Muscle of arm (tissue), 1 donor: ENCODE measurements at regions not wholly inside any gene's neighbourhood (a gene's known extent, or its start where the extent isn't known, plus 50 kb on each side); places are given as distances from the start of the nearest gene placed in this dataset.
"Not testable (repeated sequence)": the region's sequence is repeated elsewhere in the genome, so short reads cannot be mapped to it uniquely, and the experiment has no call there.

ENCODE experiments used
- DNase-seq: peaks from one replicate; pipeline ENCODE4 v3.0.0-alpha.2; 2013

- no peak for DNase-seq
These were observed 50.5 kb upstream of the CD99 start for GRCh38 chrX:2640436-2641150.

- DNase-seq: no peak
These were observed 52.8 kb upstream of the CD99 start for GRCh38 chrX:2638279-2638678.

- no peak for DNase-seq
These were observed 55.8 kb upstream of the CD99 start for GRCh38 chrX:2635342-2635741.

- DNase-seq: no peak
These were observed 58.3 kb upstream of the CD99 start for GRCh38 chrX:2632533-2633504.

DNA sequence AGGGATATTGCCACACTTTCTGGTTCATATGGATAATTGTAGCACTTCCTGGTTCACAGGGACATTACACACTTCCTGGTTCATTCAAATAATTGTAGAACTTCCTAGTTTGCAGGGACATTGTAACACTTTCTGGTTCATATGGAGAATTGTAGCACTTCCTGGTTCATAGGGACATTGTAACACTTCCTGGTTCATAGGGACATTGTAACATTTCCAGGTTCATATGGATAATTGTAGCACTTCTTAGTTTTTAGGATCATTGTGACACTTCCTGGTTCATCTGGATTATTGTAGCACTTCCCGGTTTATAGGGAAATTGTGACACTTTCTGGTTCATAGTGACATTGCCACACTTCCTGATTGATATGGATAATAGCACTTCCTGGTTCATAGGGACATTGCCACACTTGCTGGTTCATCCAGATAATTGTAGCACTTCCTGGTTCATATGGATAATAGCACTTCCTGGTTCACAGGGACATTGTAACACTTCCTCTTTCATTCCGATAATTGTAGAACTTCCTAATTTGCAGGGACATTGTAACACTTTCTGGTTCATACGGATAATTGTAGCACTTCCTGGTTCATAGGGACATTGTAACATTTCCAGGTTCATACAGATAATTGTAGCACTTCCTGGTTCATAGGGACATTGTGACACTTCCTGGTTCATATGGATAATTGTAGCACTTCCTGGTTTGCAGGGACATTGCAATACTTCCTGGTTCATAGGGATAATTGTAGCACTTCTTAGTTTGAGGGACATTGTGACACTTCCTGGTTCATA lies 59.2 kb upstream of the CD99 start:
- DNase-seq: no peak

DNA sequence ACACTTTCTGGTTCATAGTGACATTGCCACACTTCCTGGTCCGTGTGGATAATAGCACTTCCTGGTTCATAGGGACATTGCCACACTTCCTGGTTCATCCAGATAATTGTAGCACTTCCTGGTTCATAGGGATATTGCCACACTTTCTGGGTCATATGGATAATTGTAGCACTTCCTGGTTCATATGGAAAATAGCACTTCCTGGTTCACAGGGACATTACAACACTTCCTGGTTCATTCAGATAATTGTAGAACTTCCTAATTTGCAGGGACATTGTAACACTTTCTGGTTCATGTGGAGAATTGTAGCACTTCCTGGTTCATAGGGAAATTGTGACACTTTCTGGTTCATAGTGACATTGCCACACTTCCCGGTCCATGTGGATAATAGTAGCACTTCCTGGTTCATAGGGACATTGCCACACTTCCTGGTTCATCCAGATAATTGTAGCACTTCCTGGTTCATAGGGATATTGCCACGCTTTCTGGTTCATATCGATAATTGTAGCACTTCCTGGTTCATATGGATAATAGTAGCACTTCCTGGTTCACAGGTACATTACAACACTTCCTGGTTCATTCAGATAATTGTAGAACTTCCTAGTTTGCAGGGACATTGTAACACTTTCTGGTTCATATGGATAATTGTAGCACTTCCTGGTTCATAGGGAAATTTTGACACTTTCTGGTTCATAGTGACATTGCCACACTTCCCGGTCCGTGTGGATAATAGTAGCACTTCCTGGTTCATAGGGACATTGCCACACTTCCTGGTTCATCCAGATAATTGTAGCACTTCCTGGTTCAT lies 60.0 kb upstream of the CD99 start:
- DNase-seq: not testable (repeated sequence)

- DNase-seq: not testable (repeated sequence)
These were observed 60.8 kb upstream of the CD99 start for GRCh38 chrX:2630008-2630934.

DNA sequence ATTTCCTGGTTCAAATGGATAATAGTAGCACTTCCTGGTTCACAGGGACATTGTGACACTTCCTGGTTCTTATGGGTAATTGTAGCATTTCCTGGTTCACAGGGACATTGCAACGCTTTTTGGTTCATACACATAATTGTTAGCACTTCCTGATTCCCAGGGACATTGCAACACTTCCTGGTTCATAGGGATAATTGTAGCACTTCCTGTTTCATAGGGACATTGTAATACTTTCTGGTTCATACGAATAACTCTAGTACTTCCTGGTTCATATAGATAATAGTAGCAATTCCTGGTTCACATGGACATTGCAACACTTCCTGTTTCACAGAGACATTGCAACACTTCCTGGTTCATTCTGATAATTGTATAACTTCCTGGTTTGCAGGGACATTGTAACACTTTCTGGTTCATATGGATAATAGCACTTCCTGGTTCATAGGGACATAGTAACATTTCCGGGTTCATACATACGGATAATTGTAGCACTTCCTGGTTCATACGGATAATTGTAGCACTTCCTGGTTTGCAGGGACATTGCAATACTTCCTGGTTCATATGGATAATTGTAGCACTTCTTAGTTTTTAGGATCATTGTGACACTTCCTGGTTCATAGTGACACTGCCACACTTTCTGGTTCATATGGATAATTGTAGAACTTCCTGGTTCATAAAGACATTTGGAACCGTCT lies 61.6 kb upstream of the CD99 start:
- no peak for DNase-seq

DNA sequence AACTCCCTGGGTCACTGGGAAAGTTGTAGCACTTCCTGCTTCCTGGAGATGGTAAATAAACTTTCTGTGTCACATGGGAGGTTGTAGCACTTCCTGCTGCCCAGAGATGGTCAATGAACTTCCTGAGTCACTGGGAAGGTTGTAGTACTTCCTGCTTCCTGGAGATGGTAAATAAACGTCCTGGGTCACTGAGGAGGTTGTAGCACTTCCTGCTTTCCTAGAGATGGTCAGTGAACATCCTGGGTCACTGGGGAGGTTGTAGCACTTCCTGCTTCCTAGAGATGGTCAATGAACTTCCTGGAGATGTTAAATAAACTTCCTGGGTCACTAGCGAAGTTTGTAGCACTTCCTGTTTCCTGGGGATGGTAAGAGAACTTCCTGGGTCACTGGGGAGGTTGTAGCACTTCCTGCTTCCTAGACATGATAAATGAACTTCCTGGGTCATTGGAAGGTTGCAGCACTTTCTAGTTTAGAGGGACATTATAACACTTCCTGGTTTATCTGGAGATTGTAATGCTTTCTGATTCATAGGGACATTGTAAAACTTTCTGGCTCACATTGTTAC lies 62.3 kb upstream of the CD99 start:
- DNase-seq: no peak

DNA sequence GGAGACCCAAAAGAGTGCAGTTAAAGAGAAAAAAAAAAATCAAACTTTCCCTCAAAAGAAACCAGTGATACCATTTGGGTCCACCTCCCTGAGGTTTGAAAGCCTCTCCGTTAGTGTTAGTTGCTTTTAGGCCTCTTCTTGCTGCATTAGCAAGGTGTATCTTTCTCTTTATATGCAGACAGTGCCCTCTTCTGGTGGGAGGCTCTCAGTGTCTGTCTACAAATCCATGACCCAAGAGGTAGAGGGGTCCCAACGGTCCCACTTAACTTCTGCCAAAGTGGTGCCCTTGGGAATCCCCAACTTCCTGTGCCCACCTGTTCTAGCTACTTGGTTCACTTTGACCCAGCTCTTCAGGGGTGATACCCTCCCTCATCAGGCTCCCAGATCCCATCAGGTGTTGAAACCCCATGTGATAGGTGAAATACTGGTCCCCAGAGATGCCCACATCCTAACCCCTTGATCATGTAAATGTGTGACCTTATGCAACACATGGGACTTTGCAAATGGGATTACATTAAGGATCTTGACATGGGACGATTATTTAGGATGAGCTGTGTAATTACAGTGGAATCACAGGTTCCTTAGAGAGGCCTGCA lies 63.7 kb upstream of the CD99 start:
- DNase-seq: no peak

GRCh38 chrX:2626750-2627149 lies 64.3 kb upstream of the CD99 start:
- no peak for DNase-seq

DNA sequence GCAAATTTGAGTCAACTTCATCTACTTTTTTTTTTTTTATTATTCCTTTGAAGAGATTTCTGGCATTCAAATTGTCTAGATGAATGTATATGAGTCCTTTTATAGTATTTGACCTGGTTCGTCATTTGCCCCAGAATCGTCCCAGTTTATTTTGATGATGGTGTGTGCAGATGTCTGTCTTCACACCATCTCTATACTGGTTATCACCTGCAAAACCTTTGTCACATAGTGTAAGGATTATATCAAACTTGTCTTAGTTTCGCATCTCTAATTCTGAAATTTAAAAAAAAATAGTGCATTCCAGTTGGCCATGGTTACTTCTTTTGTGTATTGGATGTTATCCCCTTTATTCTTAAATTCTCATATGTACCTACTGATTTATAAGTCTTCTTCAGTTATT lies 70.5 kb upstream of the CD99 start:
- no peak for DNase-seq

- DNase-seq: no peak
These were observed 72.6 kb upstream of the CD99 start for GRCh38 chrX:2618516-2618915.

- peak; percentile 47 for DNase-seq
These were observed 76.2 kb upstream of the CD99 start for GRCh38 chrX:2614911-2615310.

GRCh38 chrX:2610246-2611170 lies 80.6 kb upstream of the CD99 start:
- no peak for DNase-seq

- DNase-seq: no peak
These were observed 81.5 kb upstream of the CD99 start for GRCh38 chrX:2609431-2610238.
